K562 (cell line): ENCODE measurements at regions not wholly inside any gene's neighbourhood (a gene's known extent, or its start where the extent isn't known, plus 50 kb on each side); places are given as distances from the start of the nearest gene placed in this dataset.

ENCODE experiments used
- ATAC-seq: fragments of 200-7000 bp; cut with Tn5 transposase; 3 replicates; pipeline ENCODE4 v1.9.1; 2020; ENCODE audit warnings: moderate library complexity
- BruUV-seq: library from RNA; stranded (reverse); fragments of 400-500 nt; replicated peaks from 2 replicates; lab custom pipeline; 2021; lab: Mats Ljungman, UMichigan
- CTCF ChIA-PET: fragments of 300-600 bp; formaldehyde crosslinking; extraction: SDS; loops from one replicate; lab custom pipeline; 2021; ENCODE audit warnings: low intra/inter-chr PET ratio; lab: Yijun Ruan, JAX
- POLR2A ChIA-PET: fragments of 300-600, 350-650 bp; sonication (Branson Sonifier 250); formaldehyde crosslinking; extraction: SDS; loops from one replicate; lab custom pipeline; 2021; ENCODE audit warnings: antibody characterized with exemption, inconsistent platforms; lab: Yijun Ruan, JAX
- DNase-seq, 4 experiments: peaks; one replicate each; pipeline versions ENCODE4 v3.0.0 to v3.0.0-alpha.2; 2011 to 2018; ENCODE audit warnings: low spot score in 3 of 4, mixed read lengths in 3 of 4; ENCODE audit errors: extremely low read depth in 1 of 4
- FAIRE-seq: peaks from 2 replicates; lab custom pipeline; 2011; peaks lifted over from hg19 to GRCh38; lab: Jason Lieb, UNC
- H2AFZ ChIP-seq: 2 replicates; pipeline ENCODE4 v1.6.0; 2011; ENCODE audit warnings: low read depth, low read length, control low read depth, inconsistent platforms
- H3K27ac ChIP-seq: fragments of 200-600 bp; 3 replicates; pipeline ENCODE4 v1.8.0; 2011; ENCODE audit warnings: low read depth, mild to moderate bottlenecking, control low read depth, inconsistent platforms, low read length, moderate library complexity, mixed read lengths; ENCODE audit errors: extremely low read depth
- H3K27me3 ChIP-seq, 2 experiments: fragments of 300-600 bp in 1 of 2; 2 replicates in 1 of 2; 3 replicates in 1 of 2; pipeline versions ENCODE4 v1.6.0 to v1.8.0; 2011; ENCODE audit warnings: inconsistent platforms in 2 of 2, low read length in 2 of 2, mild to moderate bottlenecking in 1 of 2, mixed read lengths in 1 of 2, moderate library complexity in 1 of 2; ENCODE audit not compliant: control insufficient read depth in 2 of 2, insufficient read depth in 2 of 2
- H3K36me3 ChIP-seq: fragments of 300-600 bp; 3 replicates; pipeline ENCODE4 v1.8.0; 2011; ENCODE audit warnings: mild to moderate bottlenecking, low read length, inconsistent platforms; ENCODE audit not compliant: control insufficient read depth, insufficient read depth
- H3K4me1 ChIP-seq, 2 experiments: fragments of 200-600 bp in 1 of 2; replicated peaks in 1 of 2; 2 replicates in 1 of 2; 3 replicates in 1 of 2; pipeline versions ENCODE4 v1.5.1 to v1.8.0; 2011; ENCODE audit warnings: inconsistent platforms in 2 of 2, low read length in 2 of 2, mild to moderate bottlenecking in 1 of 2, mixed read lengths in 1 of 2, moderate library complexity in 1 of 2; ENCODE audit not compliant: control insufficient read depth in 2 of 2, insufficient read depth in 2 of 2
- H3K4me2 ChIP-seq: 2 replicates; pipeline ENCODE4 v1.6.1; 2011; ENCODE audit warnings: low read length, control low read depth, inconsistent platforms, mixed read lengths; ENCODE audit not compliant: insufficient read depth
- H3K4me3 ChIP-seq: fragments of 200-600 bp; sonication (generic), shearing (Covaris generic); 2 replicates; pipeline ENCODE4 v1.5.1; 2016; ENCODE audit warnings: control low read depth, inconsistent platforms
- H3K79me2 ChIP-seq: fragments of 200-600 bp; 3 replicates; pipeline ENCODE4 v1.8.0; 2011; ENCODE audit warnings: low read length, inconsistent platforms; ENCODE audit not compliant: control insufficient read depth, insufficient read depth
- H3K9ac ChIP-seq, 2 experiments: 2 replicates each; pipeline versions ENCODE4 v1.6.0 to v1.6.1; 2011; ENCODE audit warnings: low read depth in 2 of 2, low read length in 2 of 2, control low read depth in 1 of 2, inconsistent platforms in 1 of 2, mild to moderate bottlenecking in 1 of 2, mixed read lengths in 1 of 2; ENCODE audit not compliant: insufficient read depth in 1 of 2
- H3K9me1 ChIP-seq: one replicate; pipeline ENCODE4 v1.6.0; 2011; ENCODE audit warnings: inconsistent platforms, mild to moderate bottlenecking, low read length, moderate library complexity; ENCODE audit not compliant: control insufficient read depth, insufficient read depth
- H3K9me3 ChIP-seq: replicated peaks from 2 replicates; pipeline ENCODE4 v1.5.1; 2011; ENCODE audit warnings: low read depth, low read length, inconsistent platforms; ENCODE audit not compliant: control insufficient read depth, insufficient read depth
- H4K20me1 ChIP-seq: replicated peaks from 2 replicates; pipeline ENCODE4 v1.6.1; 2011; ENCODE audit warnings: low read length, inconsistent platforms, mixed read lengths; ENCODE audit not compliant: control insufficient read depth, insufficient read depth
- ATF1 ChIP-seq, 2 experiments: fragments of 450-650 bp in 1 of 2; IDR thresholded peaks; 2 replicates each; pipeline ENCODE4 v1.6.1; 2016; ENCODE audit warnings: missing compliant biosample characterization in 1 of 2, missing genetic modification characterization in 1 of 2
- ELK1 ChIP-seq: sonication (generic); formaldehyde crosslinking; IDR thresholded peaks from 2 replicates; pipeline ENCODE4 v1.8.1; 2022; ENCODE audit warnings: missing genetic modification reagents
- ETS1 ChIP-seq: conservative IDR thresholded peaks from 2 replicates; pipeline ENCODE4 v1.6.1; 2011; ENCODE audit warnings: low read depth, mild to moderate bottlenecking, low read length; ENCODE audit not compliant: control insufficient read depth
- FOXA3 ChIP-seq, 2 experiments: fragments of 450-650 bp in 1 of 2; sonication (generic) in 1 of 2; formaldehyde crosslinking; IDR thresholded peaks in 1 of 2; conservative IDR thresholded peaks in 1 of 2; 2 replicates each; pipeline versions ENCODE4 v1.4.0 to v1.8.0; 2020 to 2022; ENCODE audit warnings: mild to moderate bottlenecking in 2 of 2, missing genetic modification reagents in 1 of 2
- HDAC2 ChIP-seq: fragments of 450-650 bp; IDR thresholded peaks from 2 replicates; pipeline ENCODE4 v1.6.1; 2016; ENCODE audit warnings: mild to moderate bottlenecking
- MCM3 ChIP-seq: fragments of 450-650 bp; IDR thresholded peaks from 2 replicates; pipeline ENCODE4 v1.6.1; 2016
- MTA3 ChIP-seq: fragments of 450-650 bp; formaldehyde crosslinking; IDR thresholded peaks from 2 replicates; pipeline ENCODE4 v1.6.1; 2017; ENCODE audit warnings: mild to moderate bottlenecking, borderline replicate concordance
- PCBP1 ChIP-seq: fragments of 200-400 bp; formaldehyde crosslinking; IDR thresholded peaks from 2 replicates; pipeline ENCODE4 v1.6.1; 2018; ENCODE audit warnings: mild to moderate bottlenecking, low read depth, low read length; ENCODE audit not compliant: poor library complexity, severe bottlenecking
- PTRF ChIP-seq: fragments of 450-650 bp; IDR thresholded peaks from 2 replicates; pipeline ENCODE4 v1.6.1; 2016; ENCODE audit warnings: mild to moderate bottlenecking, missing genetic modification characterization, missing compliant biosample characterization
- RAD21 ChIP-seq, 2 experiments: fragments of 250-450 bp in 1 of 2; fragments of 450-650 bp in 1 of 2; sonication (Bioruptor Pico) in 1 of 2; formaldehyde crosslinking in 1 of 2; IDR thresholded peaks in 1 of 2; conservative IDR thresholded peaks in 1 of 2; 2 replicates each; pipeline versions ENCODE4 v1.4.0 to v1.8.0; 2020 to 2022; ENCODE audit warnings: mild to moderate bottlenecking in 2 of 2, moderate library complexity in 1 of 2
- TAF9B ChIP-seq: fragments of 450-650 bp; IDR thresholded peaks from 2 replicates; pipeline ENCODE4 v1.6.1; 2018; ENCODE audit warnings: mild to moderate bottlenecking; ENCODE audit not compliant: partially characterized antibody
- WGBS: fragments of 100-300 bp; shearing (Covaris generic); methylation state at CpG from one replicate; pipeline ENCODE4 v1.1.6; 2016; ENCODE audit warnings: low coverage, mixed read lengths; ENCODE audit not compliant: insufficient coverage; ENCODE audit errors: missing lambda C conversion rate; 5-methylcytosine and 5-hydroxymethylcytosine counted together
- in situ Hi-C: fragments of 300-500 bp; cut with MboI; formaldehyde crosslinking; loops from 4 replicates; pipeline ENCODE4 v1.15.0; 2018; ENCODE audit warnings: inconsistent platforms, mixed read lengths
- intact Hi-C: fragments of 100-400 bp; cut with micrococcal nuclease; formaldehyde crosslinking; loops from 2 replicates; pipeline ENCODE4 v1.14.2; 2022

GRCh38 chr5:1687301-1687970 lies 112.2 kb downstream of the MRPL36 start (continued):
- TF ChIP-seq ELK1 (CRISPR knock-in tag): no peak
- TF ChIP-seq HDAC2: no peak
- no peak for TF ChIP-seq FOXA3 (CRISPR knock-in tag; conservative IDR thresholded peaks at IDR 0.05 in 1 of 2, IDR thresholded peaks at IDR 0.05 in 1 of 2)
- TF ChIP-seq TAF9B: no peak
- no peak for TF ChIP-seq MTA3
- TF ChIP-seq PTRF (tag): no peak

- Histone ChIP-seq H3K36me3 (no peaks in the 10 kb centered on the region), H3K79me2 (no peaks in the 10 kb centered on the region), H3K9me3 (no peaks in the 10 kb centered on the region), H2AFZ (no peak overlapping the region), H3K27ac (no peak overlapping the region), H3K9me1 (no peaks in the 10 kb centered on the region), H3K4me3 (no peak overlapping the region), H3K4me1 (no peaks in the 10 kb centered on the region; a peak in 1 of 5 replicates), H3K9ac (no peak overlapping the region; a peak in 1 of 4 replicates), H4K20me1 (no peaks in the 10 kb centered on the region), H3K27me3 (peaks cover 22 to 39% of the 10 kb centered on the region in 2 experiments), H3K4me2 (no peak overlapping the region)
- intact Hi-C loops: no loop called here
- ChIA-PET POLR2A (no interaction called here), CTCF (no interaction called here)
- ATAC-seq (no peak), FAIRE-seq (no peak), DNase-seq (no peak)
- BruUV-seq: no TSS peak
- WGBS: 0% methylated on average over 18 of the region's 18 CpGs
- in situ Hi-C loops: no loop called here
- TF ChIP-seq PCBP1 (no peak), MCM3 (no peak), ATF1 (CRISPR knock-in tag; IDR thresholded peaks at IDR 0.05) (no peak), ATF1 (tag; IDR thresholded peaks at IDR 0.05) (no peak), ETS1 (no peak), RAD21 (CRISPR knock-in tag; conservative IDR thresholded peaks at IDR 0.05 in 1 of 2, IDR thresholded peaks at IDR 0.05 in 1 of 2) (no peak)
These were observed 113.4 kb downstream of the MRPL36 start for GRCh38 chr5:1686016-1686802.
